Neural progenitor cell (in vitro differentiated cells): ENCODE measurements at regions not wholly inside any gene's neighbourhood (a gene's known extent, or its start where the extent isn't known, plus 50 kb on each side); places are given as distances from the start of the nearest gene placed in this dataset.

Experiments
- DNase-seq: peaks from one replicate; pipeline ENCODE4 v3.0.0-alpha.2; 2016; ENCODE audit warnings: low spot score
- H2AFZ ChIP-seq: fragments of 200-600 bp; sonication (generic); replicated peaks from 2 replicates; pipeline ENCODE4 v1.6.1; 2016; ENCODE audit warnings: antibody characterized with exemption
- H3F3A ChIP-seq: fragments of 200-600 bp; sonication (generic); 2 replicates; pipeline ENCODE4 v1.6.1; 2016; ENCODE audit warnings: antibody characterized with exemption, low read depth
- H3K27ac ChIP-seq: fragments of 200-600 bp; sonication (generic); 2 replicates; pipeline ENCODE4 v1.5.1; 2016; ENCODE audit warnings: mild to moderate bottlenecking
- H3K27me3 ChIP-seq: fragments of 200-600 bp; sonication (generic); 2 replicates; pipeline ENCODE4 v1.6.1; 2016; ENCODE audit warnings: mild to moderate bottlenecking, moderate library complexity
- H3K36me3 ChIP-seq: fragments of 200-600 bp; sonication (generic); 2 replicates; pipeline ENCODE4 v1.5.1; 2016
- H3K4me1 ChIP-seq: fragments of 200-600 bp; sonication (generic); 2 replicates; pipeline ENCODE4 v1.6.1; 2016; ENCODE audit warnings: mixed run types
- H3K4me2 ChIP-seq: fragments of 200-600 bp; sonication (generic); 2 replicates; pipeline ENCODE4 v1.6.1; 2016
- H3K4me3 ChIP-seq: fragments of 200-600 bp; sonication (generic); 2 replicates; pipeline ENCODE4 v1.5.1; 2016
- H3K79me2 ChIP-seq: fragments of 200-600 bp; sonication (generic); 2 replicates; pipeline ENCODE4 v1.6.1; 2016; ENCODE audit warnings: low read depth
- H3K9ac ChIP-seq: fragments of 200-600 bp; sonication (generic); 2 replicates; pipeline ENCODE4 v1.6.1; 2016
- H3K9me3 ChIP-seq: fragments of 200-600 bp; sonication (generic); 2 replicates; pipeline ENCODE4 v1.5.1; 2016; ENCODE audit warnings: low read depth
- H4K20me1 ChIP-seq: fragments of 200-600 bp; sonication (generic); 2 replicates; pipeline ENCODE4 v1.6.1; 2016; ENCODE audit warnings: low read depth
- H3K27ac Mint-ChIP-seq: 3 replicates; pipeline ENCODE4 v1.8.0; 2021; ENCODE audit warnings: mixed read lengths
- H3K27me3 Mint-ChIP-seq: 2 replicates; pipeline ENCODE4 v1.8.0; 2022; ENCODE audit warnings: low read depth, mild to moderate bottlenecking, inconsistent platforms, moderate library complexity, mixed read lengths; ENCODE audit not compliant: insufficient read depth
- H3K36me3 Mint-ChIP-seq: 3 replicates; pipeline ENCODE4 v1.8.0; 2021; ENCODE audit warnings: mixed read lengths
- H3K4me1 Mint-ChIP-seq: 3 replicates; pipeline ENCODE4 v1.8.0; 2021; ENCODE audit warnings: mixed read lengths
- H3K4me3 Mint-ChIP-seq: 3 replicates; pipeline ENCODE4 v1.8.0; 2021; ENCODE audit warnings: mild to moderate bottlenecking, moderate library complexity, mixed read lengths
- H3K9me3 Mint-ChIP-seq: 3 replicates; pipeline ENCODE4 v1.8.0; 2020; ENCODE audit warnings: mixed read lengths
- CTCF ChIP-seq: fragments of 200-600 bp; sonication (generic); IDR thresholded peaks from 2 replicates; pipeline ENCODE4 v1.5.1; 2017; ENCODE audit warnings: antibody characterized with exemption, mild to moderate bottlenecking
- EZH2 ChIP-seq: fragments of 200-600 bp; sonication (generic); IDR thresholded peaks from 2 replicates; pipeline ENCODE4 v1.6.1; 2017; ENCODE audit warnings: antibody characterized with exemption, mild to moderate bottlenecking, moderate library complexity
- EZH2phosphoT487 ChIP-seq: fragments of 200-600 bp; sonication (generic); IDR thresholded peaks from 2 replicates; pipeline ENCODE4 v1.6.1; 2017; ENCODE audit warnings: antibody characterized with exemption

- H3K9me3 ChIP-seq = no peaks in the 10 kb centered on the region
- no peaks in the 10 kb centered on the region for H3K36me3 Mint-ChIP-seq
- no peaks in the 10 kb centered on the region for H4K20me1 ChIP-seq
- peaks cover 3% of the 10 kb centered on the region for H3K9me3 Mint-ChIP-seq
- no peak overlapping the region for H3K27ac ChIP-seq
- H3K27me3 Mint-ChIP-seq = peaks cover 2% of the 10 kb centered on the region
- H3K4me2 ChIP-seq = no peak overlapping the region
- H2AFZ ChIP-seq = no peak overlapping the region
- H3K27me3 ChIP-seq = no peaks in the 10 kb centered on the region
- DNase-seq = no peak
- H3K79me2 ChIP-seq = no peaks in the 10 kb centered on the region
- no peaks in the 10 kb centered on the region for H3K36me3 ChIP-seq
- no peaks in the 10 kb centered on the region for H3F3A ChIP-seq
- H3K27ac Mint-ChIP-seq = no peak overlapping the region
- H3K4me1 ChIP-seq = peaks cover 7% of the 10 kb centered on the region
- H3K4me3 ChIP-seq = no peak overlapping the region
- no peak overlapping the region for H3K9ac ChIP-seq
- no peak for TF ChIP-seq EZH2
- no peak for TF ChIP-seq EZH2phosphoT487
- no peak for TF ChIP-seq CTCF
- H3K4me1 Mint-ChIP-seq = peaks cover 29% of the 10 kb centered on the region
- no peak overlapping the region for H3K4me3 Mint-ChIP-seq
Observed at GRCh38 chr2:857081-857480, 93.6 kb upstream of the SNTG2 start.

GRCh38 chr2:856456-856855 lies 94.2 kb upstream of the SNTG2 start:
- TF ChIP-seq EZH2 = no peak
- TF ChIP-seq CTCF = no peak
- no peak for TF ChIP-seq EZH2phosphoT487
- peaks cover 3% of the 10 kb centered on the region for H3K9me3 Mint-ChIP-seq
- Histone ChIP-seq H3K27ac (no peak overlapping the region), H3K4me2 (no peak overlapping the region), H3K9me3 (no peaks in the 10 kb centered on the region), H3K79me2 (no peaks in the 10 kb centered on the region), H3K27me3 (no peaks in the 10 kb centered on the region), H3F3A (no peaks in the 10 kb centered on the region), H4K20me1 (no peaks in the 10 kb centered on the region), H3K4me3 (no peak overlapping the region), H2AFZ (no peak overlapping the region), H3K4me1 (peaks cover 7% of the 10 kb centered on the region), H3K36me3 (no peaks in the 10 kb centered on the region), H3K9ac (no peak overlapping the region)
- no peak for DNase-seq
- H3K4me1 Mint-ChIP-seq = peaks cover 26% of the 10 kb centered on the region
- H3K4me3 Mint-ChIP-seq = no peak overlapping the region
- H3K27me3 Mint-ChIP-seq = peaks cover 2% of the 10 kb centered on the region
- no peaks in the 10 kb centered on the region for H3K36me3 Mint-ChIP-seq
- H3K27ac Mint-ChIP-seq = no peak overlapping the region

GRCh38 chr2:856041-856440 lies 94.6 kb upstream of the SNTG2 start:
- Histone ChIP-seq H3F3A (no peaks in the 10 kb centered on the region), H3K4me3 (no peak overlapping the region), H3K27ac (no peak overlapping the region), H3K36me3 (no peaks in the 10 kb centered on the region), H3K79me2 (no peaks in the 10 kb centered on the region), H3K4me1 (peaks cover 7% of the 10 kb centered on the region), H3K9me3 (no peaks in the 10 kb centered on the region), H2AFZ (no peak overlapping the region), H3K9ac (no peak overlapping the region), H4K20me1 (no peaks in the 10 kb centered on the region), H3K4me2 (no peak overlapping the region), H3K27me3 (no peaks in the 10 kb centered on the region)
- DNase-seq = no peak
- Mint-ChIP-seq H3K9me3 (peaks cover 3% of the 10 kb centered on the region), H3K4me1 (peaks cover 24% of the 10 kb centered on the region), H3K27ac (no peak overlapping the region), H3K36me3 (no peaks in the 10 kb centered on the region), H3K4me3 (no peak overlapping the region), H3K27me3 (peaks cover 2% of the 10 kb centered on the region)
- TF ChIP-seq EZH2 (no peak), CTCF (no peak), EZH2phosphoT487 (no peak)

- H3K36me3 ChIP-seq = no peaks in the 10 kb centered on the region
- no peaks in the 10 kb centered on the region for H3K79me2 ChIP-seq
- no peak for DNase-seq
- no peaks in the 10 kb centered on the region for H3F3A ChIP-seq
- H3K4me1 Mint-ChIP-seq = peaks cover 24% of the 10 kb centered on the region
- H3K4me2 ChIP-seq = no peak overlapping the region
- TF ChIP-seq CTCF (no peak), EZH2 (no peak), EZH2phosphoT487 (no peak)
- no peak overlapping the region for H3K9ac ChIP-seq
- no peak overlapping the region for H3K27ac ChIP-seq
- no peaks in the 10 kb centered on the region for H3K36me3 Mint-ChIP-seq
- H2AFZ ChIP-seq = no peak overlapping the region
- peaks cover 2% of the 10 kb centered on the region for H3K27me3 Mint-ChIP-seq
- no peaks in the 10 kb centered on the region for H3K9me3 ChIP-seq
- no peak overlapping the region for H3K4me3 Mint-ChIP-seq
- no peaks in the 10 kb centered on the region for H4K20me1 ChIP-seq
- no peak overlapping the region for H3K4me3 ChIP-seq
- H3K9me3 Mint-ChIP-seq = peaks cover 3% of the 10 kb centered on the region
- H3K27ac Mint-ChIP-seq = no peak overlapping the region
- H3K4me1 ChIP-seq = peaks cover 7% of the 10 kb centered on the region
- H3K27me3 ChIP-seq = no peaks in the 10 kb centered on the region
Observed at GRCh38 chr2:855177-855576, 95.5 kb upstream of the SNTG2 start.
